GM12864 (cell line): ENCODE measurements at regions not wholly inside any gene's neighbourhood (a gene's known extent, or its start where the extent isn't known, plus 50 kb on each side); places are given as distances from the start of the nearest gene placed in this dataset.
"Not testable (repeated sequence)": the region's sequence is repeated elsewhere in the genome, so short reads cannot be mapped to it uniquely, and the experiment has no call there.

Source experiments
- DNase-seq: peaks from one replicate; pipeline ENCODE4 v3.0.0-alpha.2; 2011; ENCODE audit warnings: low read depth
- H3K4me3 ChIP-seq: 2 replicates; pipeline ENCODE4 v1.5.1; 2011; ENCODE audit warnings: mild to moderate bottlenecking, low read depth, low read length, control low read depth
- CTCF ChIP-seq: IDR thresholded peaks from 2 replicates; pipeline ENCODE4 v1.5.1; 2011; ENCODE audit warnings: low read depth, mild to moderate bottlenecking, moderate library complexity, low read length, control low read depth, inconsistent platforms; ENCODE audit errors: missing control alignments

DNA sequence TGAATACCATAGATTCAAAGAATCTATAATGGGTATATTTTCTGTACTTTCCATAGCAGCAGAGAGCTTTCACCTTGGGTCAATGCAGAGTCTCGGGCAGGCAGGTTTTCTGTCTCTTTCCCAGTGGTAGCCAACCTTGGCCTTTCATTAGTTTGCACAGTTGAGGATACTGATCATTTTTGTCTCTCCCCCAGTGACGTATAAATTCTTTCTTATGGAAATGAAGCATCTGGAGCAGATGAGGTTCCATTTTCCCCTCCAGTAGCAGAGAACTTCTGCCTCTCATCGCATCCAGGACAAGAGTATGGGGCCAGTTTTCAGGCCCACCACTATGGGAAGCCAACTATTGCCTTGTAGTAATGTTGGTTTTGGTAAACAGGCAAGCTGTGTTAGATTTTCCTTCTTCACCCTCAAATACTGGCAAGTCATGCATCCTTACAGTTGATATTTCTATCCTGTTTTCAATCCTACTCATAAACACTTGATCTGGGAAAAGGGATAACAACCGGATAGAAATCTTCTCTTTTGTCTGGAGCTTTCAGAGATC is 845.2 kb upstream of the CDH18 start:
- no peak overlapping the region for H3K4me3 ChIP-seq
- no peak for TF ChIP-seq CTCF
- no peak for DNase-seq

DNA sequence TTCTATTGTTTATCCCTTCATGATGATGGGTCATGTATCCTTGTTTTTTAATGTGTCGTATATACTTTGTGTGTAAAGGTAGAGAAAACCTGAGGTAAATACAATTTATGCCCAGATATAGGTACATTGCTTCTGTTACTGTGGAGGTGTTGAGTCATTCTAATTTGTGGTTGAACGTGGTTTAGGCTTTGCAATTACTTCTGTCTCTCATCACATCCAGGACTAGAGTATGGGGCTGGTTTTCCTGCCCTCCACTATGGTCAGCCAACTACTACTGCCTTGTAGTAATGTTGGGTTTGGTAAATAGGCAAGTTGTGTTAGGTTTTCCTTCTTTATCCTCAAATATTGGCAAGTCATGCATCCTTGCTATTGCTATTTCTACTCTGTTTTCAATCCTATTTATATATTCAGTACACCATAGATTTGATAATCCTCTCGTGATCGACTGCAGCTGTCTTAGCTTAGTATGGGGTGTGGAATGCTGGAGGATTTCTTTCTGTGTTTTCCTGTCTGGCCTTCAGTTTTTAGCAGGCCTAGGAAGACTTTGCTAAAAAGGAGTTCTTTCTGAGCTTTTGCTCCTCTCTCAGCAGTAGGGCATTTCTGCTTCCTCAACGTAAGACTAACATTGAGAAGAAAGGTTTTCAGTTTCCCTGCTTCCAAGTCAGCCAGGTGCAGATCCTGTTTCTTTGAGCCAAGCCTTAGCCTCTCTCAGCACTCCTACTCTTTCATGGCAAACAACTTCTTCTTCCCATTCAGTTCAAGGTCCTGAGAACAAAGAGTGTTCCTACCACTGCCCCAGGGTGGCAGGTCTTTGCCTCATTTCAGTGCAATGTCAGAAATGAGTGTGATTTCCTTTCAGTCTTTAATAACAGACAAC is 844.4 kb upstream of the CDH18 start:
- DNase-seq = no peak
- no peak overlapping the region for H3K4me3 ChIP-seq
- TF ChIP-seq CTCF = no peak

GRCh38 chr5:20825951-20826350 is 838.0 kb upstream of the CDH18 start:
- not testable (repeated sequence) for DNase-seq, H3K4me3 ChIP-seq

- not testable (repeated sequence) for DNase-seq, H3K4me3 ChIP-seq
These were observed 809.2 kb upstream of the CDH18 start for GRCh38 chr5:20797216-20797615.

GRCh38 chr5:20784755-20785154 is 796.8 kb upstream of the CDH18 start:
- H3K4me3 ChIP-seq, DNase-seq: not testable (repeated sequence)

DNA sequence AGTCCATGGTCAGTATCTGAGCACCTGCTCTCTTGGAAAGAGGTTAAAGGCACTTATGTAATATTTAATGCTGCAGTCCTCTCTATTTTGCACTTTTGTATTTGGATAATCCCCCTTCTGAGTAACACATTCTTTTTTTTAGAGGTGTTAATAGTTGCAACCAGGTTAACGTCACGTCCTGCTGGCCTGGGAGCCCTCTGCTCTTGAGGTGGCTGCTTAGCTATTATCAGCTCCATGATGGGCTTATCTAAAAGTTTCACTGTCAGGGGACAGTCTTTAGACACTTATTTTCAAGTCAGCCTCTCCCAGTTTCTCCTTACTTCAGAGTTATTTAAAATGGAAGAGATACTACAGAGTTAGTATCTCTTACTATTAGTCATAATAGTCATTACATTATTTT is 795.5 kb upstream of the CDH18 start:
- not testable (repeated sequence) for DNase-seq, H3K4me3 ChIP-seq

- DNase-seq = not testable (repeated sequence)
These were observed 783.3 kb upstream of the CDH18 start for GRCh38 chr5:20771338-20771737.

DNA sequence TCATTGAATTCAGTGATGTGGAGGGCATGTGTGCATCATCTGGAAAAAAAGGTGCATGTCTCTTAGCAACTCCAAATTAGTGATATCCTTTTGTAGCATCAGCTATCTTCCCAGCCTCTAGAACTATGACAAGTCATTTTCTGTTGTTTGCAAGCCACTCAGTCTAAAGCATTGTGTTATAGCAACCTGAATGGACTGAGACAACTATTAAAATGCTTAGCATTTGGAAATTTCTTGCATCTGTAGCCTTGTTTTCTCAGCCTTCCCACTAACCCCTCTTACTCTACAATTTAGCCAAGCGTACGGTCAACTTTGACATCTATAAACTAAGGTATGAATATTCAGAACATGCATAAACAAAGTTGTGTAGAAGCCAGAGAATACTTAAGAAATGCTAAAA is 777.1 kb upstream of the CDH18 start:
- DNase-seq, H3K4me3 ChIP-seq: not testable (repeated sequence)

More at GRCh38 chr5:20771338-20771737, 783.3 kb upstream of the CDH18 start:
- H3K4me3 ChIP-seq = not testable (repeated sequence)

DNA sequence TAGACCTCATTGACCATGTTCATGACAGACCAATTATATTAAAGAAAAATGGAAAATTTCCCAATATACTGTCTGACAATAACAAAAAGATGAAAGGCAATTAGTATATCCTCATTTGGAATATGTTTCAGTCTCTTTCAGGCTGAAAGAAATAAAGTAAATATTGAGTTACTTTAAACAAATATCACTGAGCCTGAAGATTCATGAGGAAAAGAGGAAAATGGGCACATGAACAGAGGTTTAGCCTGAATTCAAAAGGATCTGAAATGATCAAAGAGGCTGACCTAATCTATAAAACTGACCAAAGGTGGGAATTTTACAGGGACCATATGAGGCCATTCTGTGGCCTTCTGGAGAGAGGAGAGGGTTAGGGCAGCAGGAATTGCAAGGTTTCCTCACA is 771.5 kb upstream of the CDH18 start:
- DNase-seq, H3K4me3 ChIP-seq: not testable (repeated sequence)

DNA sequence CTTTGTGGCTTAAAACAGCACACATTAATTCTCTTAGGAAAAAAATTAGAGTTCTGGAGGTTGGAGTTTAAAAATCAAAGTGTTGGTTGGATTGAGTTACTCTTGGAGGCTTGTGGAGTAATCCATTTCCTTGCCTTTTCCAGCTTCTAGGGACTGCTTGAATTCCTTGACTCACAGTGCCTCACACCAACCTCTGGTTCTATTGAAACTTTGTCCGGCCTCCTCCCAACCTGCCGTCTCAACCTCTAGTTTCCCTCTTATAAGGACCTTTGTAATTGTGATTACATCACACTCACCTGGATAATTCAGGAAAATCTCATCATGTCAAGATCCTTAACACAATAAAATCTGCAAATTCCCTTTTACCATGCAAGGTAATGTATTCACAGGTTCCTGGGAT is 764.2 kb upstream of the CDH18 start:
- DNase-seq, H3K4me3 ChIP-seq: not testable (repeated sequence)

GRCh38 chr5:20735715-20736114 is 747.7 kb upstream of the CDH18 start:
- H3K4me3 ChIP-seq, DNase-seq: not testable (repeated sequence)

DNA sequence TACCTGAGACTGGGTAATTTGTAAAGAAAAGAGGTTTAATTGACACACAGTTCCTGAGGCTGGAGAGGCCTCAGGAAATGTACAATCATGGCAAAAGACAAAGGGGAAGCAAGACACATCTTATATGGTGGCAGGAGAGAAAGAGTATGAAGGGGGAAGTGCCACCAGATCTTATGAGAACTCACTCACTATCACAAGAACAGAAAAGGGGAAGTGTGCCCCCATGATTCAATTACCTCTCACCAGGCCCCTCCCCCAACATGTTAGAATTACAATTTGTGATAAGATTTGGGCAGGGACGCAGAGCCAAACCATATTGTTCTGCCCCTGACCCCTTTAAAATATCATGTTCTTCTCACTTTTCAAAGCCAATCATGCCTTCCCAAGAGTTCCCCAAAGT is 744.2 kb upstream of the CDH18 start:
- DNase-seq, H3K4me3 ChIP-seq: not testable (repeated sequence)

DNA sequence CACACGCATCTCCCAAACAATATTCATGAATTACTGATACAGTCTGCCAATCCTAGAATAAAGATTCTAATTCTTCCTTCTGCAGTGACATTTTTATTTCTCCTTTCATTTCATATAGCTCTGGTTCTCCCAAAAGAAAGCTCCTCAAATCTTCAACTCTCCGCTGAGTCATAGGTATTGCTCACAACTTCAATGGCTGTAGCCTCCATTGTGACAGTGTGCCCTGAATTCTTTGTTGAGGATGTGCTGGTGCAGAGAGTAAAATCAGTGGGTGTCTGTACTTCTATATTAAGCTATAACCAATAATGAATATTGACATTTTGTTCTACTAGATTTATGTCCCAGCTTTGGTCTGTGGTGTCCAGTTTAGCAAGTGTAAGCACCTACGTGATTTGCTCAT is 733.3 kb upstream of the CDH18 start:
- DNase-seq, H3K4me3 ChIP-seq: not testable (repeated sequence)

DNA sequence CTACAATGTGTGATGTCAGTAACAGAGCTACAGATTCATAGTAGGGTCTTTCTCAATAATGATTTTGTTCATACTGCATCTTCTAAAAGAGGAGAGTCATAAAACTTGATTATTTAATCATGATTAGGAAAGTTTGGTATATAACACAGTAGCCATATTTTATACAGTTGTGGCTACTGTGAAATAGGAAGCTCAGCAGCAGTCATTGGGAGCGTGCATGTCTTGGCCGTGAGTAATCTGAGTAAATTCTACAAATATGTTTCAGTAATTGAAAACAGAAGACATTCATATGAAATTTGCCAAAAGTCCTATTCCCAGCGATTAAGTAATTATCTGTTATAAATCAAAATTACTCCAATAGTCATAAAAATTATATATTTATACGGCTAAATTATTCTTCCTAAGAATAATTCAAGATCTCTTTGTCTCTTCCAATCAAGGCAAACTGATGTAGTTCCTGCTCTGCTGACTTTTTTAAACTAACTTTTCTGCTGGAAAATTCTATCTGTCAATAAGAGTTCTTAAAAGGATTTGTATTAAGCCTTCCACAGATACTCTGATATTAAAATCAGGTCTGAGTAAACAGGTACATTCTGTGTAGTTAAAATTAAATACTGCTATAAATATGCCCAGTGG is 723.6 kb upstream of the CDH18 start:
- H3K4me3 ChIP-seq, DNase-seq: not testable (repeated sequence)

DNA sequence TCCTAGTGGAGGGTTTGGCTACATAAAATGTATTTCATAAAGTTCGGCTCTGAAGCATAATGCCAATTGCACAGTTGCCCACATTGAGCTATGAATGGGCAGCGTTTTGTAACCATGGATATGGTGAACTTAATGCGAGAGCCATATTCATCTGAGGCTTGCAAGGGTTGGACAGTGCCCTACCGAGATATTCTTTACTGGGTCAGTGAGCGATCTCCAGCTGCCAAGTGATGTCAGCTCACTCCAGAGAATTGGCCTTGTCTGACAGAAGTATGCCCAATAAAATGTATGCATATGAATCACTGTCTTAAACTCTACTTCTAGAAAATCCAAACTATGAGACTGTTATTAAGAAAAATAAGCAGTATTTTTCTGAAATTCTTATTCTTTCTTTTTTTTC is 719.6 kb upstream of the CDH18 start:
- not testable (repeated sequence) for DNase-seq, H3K4me3 ChIP-seq
